Stimulated activated naive CD8-positive, alpha-beta T cell treated with anti-CD3 and anti-CD28 coated beads, Interleukin-15, Interleukin-2, amounts not matched to agents 100 ng/mL and 50 ng/mL, for 24 hours (primary cell): ENCODE measurements at regions not wholly inside any gene's neighbourhood (a gene's known extent, or its start where the extent isn't known, plus 50 kb on each side); places are given as distances from the start of the nearest gene placed in this dataset.

ENCODE experiments used
- H3K27ac Mint-ChIP-seq: one replicate; pipeline ENCODE4 v1.8.0; 2021; ENCODE audit warnings: mild to moderate bottlenecking, mixed read lengths
- H3K27me3 Mint-ChIP-seq: one replicate; pipeline ENCODE4 v1.8.0; 2021; ENCODE audit warnings: mixed read lengths
- H3K36me3 Mint-ChIP-seq: one replicate; pipeline ENCODE4 v1.8.0; 2021; ENCODE audit warnings: low read depth, mixed read lengths
- H3K4me1 Mint-ChIP-seq: one replicate; pipeline ENCODE4 v1.8.0; 2021; ENCODE audit warnings: low read depth, mixed read lengths
- H3K4me3 Mint-ChIP-seq: one replicate; pipeline ENCODE4 v1.8.0; 2021; ENCODE audit warnings: mild to moderate bottlenecking, mixed read lengths
- H3K9me3 Mint-ChIP-seq: one replicate; pipeline ENCODE4 v1.8.0; 2021; ENCODE audit warnings: mixed read lengths

DNA sequence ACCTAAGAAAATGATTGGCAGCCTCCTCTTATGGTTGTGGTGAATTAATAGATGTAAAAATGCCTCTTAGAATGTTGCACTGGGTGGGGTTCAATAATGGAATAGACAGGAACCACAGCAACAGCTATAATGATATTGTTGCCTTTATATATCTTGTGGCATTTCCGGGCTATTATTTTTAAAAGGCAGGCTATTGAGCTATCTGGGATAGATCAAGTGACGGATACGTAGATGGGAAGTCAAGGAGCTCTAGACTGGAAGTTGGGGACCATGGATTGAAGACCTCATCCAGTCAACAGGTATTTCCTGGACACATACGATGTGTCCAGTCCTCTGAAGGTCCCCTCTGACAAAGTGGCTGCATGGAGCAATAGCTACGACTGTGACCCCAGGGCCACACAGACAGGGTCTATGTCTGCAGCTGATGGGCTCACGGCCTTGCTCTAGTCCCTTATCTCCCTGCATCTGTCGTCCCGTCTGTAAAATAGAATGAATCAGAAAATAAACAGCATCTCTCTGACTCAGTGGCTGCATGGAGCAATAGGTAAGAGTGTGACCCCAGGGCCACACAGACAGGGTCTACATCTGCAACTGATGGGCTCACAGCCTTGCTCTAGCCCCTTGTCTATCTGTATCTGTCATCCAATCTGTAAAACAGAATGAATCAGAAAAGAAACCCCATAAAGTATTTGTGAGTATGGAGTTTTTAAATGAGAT, 117.7 kb upstream of the FOXF1 start:
- Mint-ChIP-seq H3K27me3 (peaks cover 15% of the 10 kb centered on the region), H3K9me3 (no peaks in the 10 kb centered on the region), H3K36me3 (no peaks in the 10 kb centered on the region), H3K4me3 (no peak overlapping the region), H3K27ac (no peak overlapping the region), H3K4me1 (no peaks in the 10 kb centered on the region)

DNA sequence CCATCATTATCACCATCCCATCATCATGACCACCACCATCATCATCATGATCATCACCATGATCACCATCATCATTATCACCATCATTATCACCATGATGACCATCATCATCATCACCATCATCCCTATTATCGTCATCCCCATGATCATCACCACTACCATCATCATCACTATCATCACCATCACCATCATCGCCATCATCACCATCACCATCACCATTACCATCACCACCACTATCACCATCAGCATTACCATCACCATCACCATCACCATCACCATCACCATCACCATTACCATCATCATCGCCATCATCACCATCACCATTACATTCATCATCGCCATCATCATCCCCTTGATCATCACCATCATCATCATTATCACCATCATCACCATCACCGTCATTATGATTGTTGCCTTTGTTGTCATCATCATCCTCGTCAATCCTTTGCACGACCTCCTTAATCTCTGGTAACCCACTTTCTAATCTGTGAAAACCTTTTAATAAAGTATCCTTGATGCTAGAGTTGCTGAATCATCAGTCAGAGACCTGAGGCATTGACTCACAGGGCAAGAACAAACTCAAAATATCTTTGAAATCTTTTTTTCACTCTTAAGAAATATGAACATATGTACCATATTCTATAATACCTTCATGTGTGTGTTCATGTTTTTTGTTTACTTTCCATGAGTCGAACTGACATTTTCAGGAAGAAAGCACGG, 116.3 kb upstream of the FOXF1 start:
- peaks cover 8% of the 10 kb centered on the region for H3K27me3 Mint-ChIP-seq
- H3K36me3 Mint-ChIP-seq = no peaks in the 10 kb centered on the region
- no peak overlapping the region for H3K27ac Mint-ChIP-seq
- H3K9me3 Mint-ChIP-seq = no peaks in the 10 kb centered on the region
- no peak overlapping the region for H3K4me3 Mint-ChIP-seq
- H3K4me1 Mint-ChIP-seq = no peaks in the 10 kb centered on the region

DNA sequence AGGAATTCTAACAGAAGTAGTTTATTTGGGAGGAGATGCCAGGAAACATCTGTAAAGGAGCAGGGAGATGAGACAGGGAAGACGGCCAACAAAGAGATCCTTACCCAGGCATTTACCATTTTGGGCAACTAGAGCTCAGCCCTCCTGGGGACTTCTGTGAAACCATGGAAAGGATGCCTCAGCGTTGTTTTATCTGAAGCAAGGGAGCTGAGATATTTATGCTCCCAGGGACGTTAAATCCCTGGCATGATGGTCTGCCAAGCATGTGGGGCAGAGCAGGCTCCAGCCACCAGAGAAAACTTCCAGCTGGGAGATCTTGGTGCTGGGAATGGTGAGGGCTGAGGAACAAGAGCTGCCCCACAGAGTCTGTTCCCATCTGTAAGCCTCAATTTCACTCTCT, 114.8 kb upstream of the FOXF1 start:
- no peaks in the 10 kb centered on the region for H3K36me3 Mint-ChIP-seq
- no peaks in the 10 kb centered on the region for H3K4me1 Mint-ChIP-seq
- no peak overlapping the region for H3K27ac Mint-ChIP-seq
- H3K4me3 Mint-ChIP-seq = no peak overlapping the region
- no peaks in the 10 kb centered on the region for H3K9me3 Mint-ChIP-seq
- peaks cover under 1% of the 10 kb centered on the region for H3K27me3 Mint-ChIP-seq

DNA sequence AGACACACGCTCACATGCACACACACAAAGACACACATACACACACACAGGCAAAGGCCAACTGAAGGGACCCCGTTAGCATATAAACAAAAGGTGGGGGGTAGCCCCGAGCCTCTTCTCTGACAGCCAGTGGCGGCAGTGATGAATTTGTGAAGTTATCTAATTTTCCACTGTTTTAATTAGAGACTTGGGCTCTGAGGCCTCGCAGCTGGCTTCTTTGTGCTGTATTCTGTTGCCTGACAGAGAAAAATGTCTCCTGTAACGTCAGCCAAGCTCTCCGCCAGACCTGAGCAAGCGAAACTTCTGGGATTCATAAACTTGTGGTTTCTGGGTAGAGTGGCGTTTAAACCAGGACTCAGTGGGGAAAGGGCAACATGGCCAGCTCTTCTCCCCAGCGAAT, 113.9 kb upstream of the FOXF1 start:
- Mint-ChIP-seq H3K27ac (no peak overlapping the region), H3K36me3 (no peaks in the 10 kb centered on the region), H3K4me3 (no peak overlapping the region), H3K9me3 (no peaks in the 10 kb centered on the region), H3K4me1 (no peaks in the 10 kb centered on the region), H3K27me3 (no peaks in the 10 kb centered on the region)

DNA sequence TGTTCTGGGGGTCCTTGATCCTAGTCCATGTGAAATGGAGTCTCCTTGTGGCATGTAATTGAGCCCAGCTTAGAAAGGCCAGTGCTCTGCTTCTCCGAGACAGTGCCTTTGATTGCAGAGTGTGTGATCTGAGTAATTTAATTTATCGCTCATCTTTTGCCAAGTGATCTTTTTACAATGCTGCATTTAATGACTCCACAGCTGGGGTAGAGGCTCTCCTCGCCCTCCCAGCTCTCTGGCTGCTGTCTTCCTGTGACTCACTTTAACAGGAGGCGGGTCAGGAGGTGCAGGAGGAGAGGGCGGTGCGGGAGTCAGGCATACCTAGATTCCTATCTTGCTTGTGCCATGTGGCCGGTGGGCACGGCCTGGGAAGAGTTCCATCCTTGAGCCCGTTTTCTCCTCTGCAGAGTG, 113.4 kb upstream of the FOXF1 start:
- no peak overlapping the region for H3K4me3 Mint-ChIP-seq
- no peaks in the 10 kb centered on the region for H3K36me3 Mint-ChIP-seq
- H3K4me1 Mint-ChIP-seq = no peaks in the 10 kb centered on the region
- no peaks in the 10 kb centered on the region for H3K9me3 Mint-ChIP-seq
- no peaks in the 10 kb centered on the region for H3K27me3 Mint-ChIP-seq
- no peak overlapping the region for H3K27ac Mint-ChIP-seq

DNA sequence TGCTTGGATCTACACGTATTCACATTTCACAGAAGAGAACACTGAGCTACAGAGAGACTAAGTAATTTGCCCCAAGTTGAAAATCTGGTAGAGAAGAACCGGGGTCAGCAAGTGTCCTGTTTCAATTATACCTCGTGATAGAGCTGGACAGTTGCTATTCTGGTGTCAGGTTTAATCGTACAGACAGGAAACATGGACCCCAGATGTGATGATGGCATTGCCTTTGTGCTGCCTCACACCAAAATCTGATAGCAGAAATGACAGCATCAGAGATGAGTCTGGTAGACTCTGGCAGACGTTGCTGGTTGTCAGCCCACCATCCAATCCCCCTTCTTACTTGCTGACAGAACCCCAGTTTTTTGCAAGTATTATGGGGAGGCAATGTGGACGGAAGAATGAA, 112.1 kb upstream of the FOXF1 start:
- Mint-ChIP-seq H3K36me3 (no peaks in the 10 kb centered on the region), H3K27ac (no peak overlapping the region), H3K4me1 (no peaks in the 10 kb centered on the region), H3K9me3 (no peaks in the 10 kb centered on the region), H3K27me3 (no peaks in the 10 kb centered on the region), H3K4me3 (no peak overlapping the region)

DNA sequence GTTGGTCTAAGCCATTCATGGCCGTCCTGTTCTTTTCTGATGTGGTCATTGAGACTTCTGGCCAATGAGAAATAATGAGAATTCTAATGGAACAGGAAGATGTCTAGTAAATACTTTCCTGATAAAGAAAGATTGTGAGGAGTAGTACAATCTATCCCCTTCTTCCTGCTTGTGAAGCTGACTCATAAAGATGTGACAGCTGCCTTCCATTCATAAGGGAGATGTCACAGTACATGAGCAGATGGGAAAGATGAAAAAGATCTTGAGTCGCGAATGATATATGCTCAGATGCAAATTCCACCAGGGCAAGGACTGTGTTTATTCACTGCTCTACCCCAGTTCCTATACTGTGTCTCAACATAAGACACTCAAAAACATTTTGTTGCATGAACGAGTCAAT, 111.7 kb upstream of the FOXF1 start:
- Mint-ChIP-seq H3K9me3 (no peaks in the 10 kb centered on the region), H3K27ac (no peak overlapping the region), H3K4me3 (no peak overlapping the region), H3K27me3 (no peaks in the 10 kb centered on the region), H3K4me1 (no peaks in the 10 kb centered on the region), H3K36me3 (no peaks in the 10 kb centered on the region)

DNA sequence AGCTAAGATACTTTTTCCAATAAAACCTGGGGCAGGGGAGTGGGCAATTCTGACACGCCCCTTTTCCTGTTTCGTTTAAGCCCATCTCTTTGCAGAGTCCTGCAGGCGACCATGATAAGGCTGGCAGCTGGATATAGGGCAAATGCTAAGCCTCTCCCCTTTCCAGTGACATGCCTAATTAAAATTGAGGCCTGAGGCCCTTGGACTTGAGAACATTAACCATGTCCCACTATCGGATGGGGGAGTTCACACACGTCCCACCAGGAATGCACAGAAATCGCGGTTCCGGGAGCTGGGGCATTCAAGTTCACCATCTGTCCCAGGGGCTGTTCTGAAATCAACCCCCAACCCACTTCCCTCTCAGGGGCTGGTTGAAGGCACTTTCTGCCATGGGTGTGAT, 109.2 kb upstream of the FOXF1 start:
- Mint-ChIP-seq H3K4me1 (no peaks in the 10 kb centered on the region), H3K9me3 (no peaks in the 10 kb centered on the region), H3K27ac (no peak overlapping the region), H3K27me3 (no peaks in the 10 kb centered on the region), H3K36me3 (no peaks in the 10 kb centered on the region), H3K4me3 (no peak overlapping the region)

DNA sequence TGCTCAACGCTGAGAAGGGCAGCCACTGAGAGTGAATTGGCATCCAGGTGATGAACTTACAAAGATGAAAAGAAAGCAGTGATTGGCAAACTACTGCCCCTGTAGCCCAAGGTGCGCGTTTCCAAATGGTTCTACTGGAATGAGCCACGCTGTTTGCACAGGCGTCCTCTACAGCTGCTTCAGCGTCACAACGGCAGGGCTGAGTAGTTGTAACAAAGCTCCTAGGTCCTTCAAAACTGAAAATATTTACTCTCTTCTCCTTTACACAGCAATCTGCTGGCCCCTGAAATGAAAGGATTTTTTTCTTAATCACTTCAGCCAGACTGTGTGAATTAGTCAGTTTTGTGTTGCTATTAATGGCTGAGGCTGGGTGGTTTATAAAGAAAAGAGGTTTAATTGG, 107.2 kb upstream of the FOXF1 start:
- Mint-ChIP-seq H3K4me3 (no peak overlapping the region), H3K27ac (no peak overlapping the region), H3K9me3 (no peaks in the 10 kb centered on the region), H3K36me3 (no peaks in the 10 kb centered on the region), H3K27me3 (no peaks in the 10 kb centered on the region), H3K4me1 (no peaks in the 10 kb centered on the region)

DNA sequence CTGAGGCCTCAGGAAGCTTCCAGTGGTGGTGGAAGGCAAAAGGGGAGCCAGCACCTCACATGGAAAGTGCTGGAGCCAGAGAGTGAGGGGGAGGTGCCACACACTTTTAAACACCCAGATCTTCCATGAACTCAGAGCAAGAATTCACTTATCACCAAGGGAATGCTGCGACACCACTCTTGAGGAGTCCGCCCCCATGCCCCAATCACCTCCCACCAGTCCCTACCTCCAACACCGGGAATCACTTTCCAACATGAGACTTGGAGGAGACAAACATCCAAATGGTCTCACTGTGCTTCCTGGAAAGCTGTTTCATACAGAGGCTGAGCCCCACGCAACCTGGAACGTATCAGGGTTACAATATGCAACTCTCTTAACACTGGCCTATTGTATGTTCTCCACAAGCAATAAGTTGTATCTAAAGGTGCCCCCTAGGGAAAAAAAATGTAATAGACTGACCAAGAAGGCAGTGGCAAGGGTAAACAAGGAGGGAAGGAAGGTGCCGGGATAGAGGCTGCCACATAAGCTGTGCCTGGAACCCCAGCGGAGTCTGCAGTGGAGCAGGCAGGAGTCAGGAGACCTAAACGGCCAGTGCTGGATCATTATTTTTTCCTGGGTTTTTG, 106.7 kb upstream of the FOXF1 start:
- no peaks in the 10 kb centered on the region for H3K36me3 Mint-ChIP-seq
- H3K9me3 Mint-ChIP-seq = no peaks in the 10 kb centered on the region
- no peak overlapping the region for H3K4me3 Mint-ChIP-seq
- no peaks in the 10 kb centered on the region for H3K27me3 Mint-ChIP-seq
- no peaks in the 10 kb centered on the region for H3K4me1 Mint-ChIP-seq
- H3K27ac Mint-ChIP-seq = no peak overlapping the region

DNA sequence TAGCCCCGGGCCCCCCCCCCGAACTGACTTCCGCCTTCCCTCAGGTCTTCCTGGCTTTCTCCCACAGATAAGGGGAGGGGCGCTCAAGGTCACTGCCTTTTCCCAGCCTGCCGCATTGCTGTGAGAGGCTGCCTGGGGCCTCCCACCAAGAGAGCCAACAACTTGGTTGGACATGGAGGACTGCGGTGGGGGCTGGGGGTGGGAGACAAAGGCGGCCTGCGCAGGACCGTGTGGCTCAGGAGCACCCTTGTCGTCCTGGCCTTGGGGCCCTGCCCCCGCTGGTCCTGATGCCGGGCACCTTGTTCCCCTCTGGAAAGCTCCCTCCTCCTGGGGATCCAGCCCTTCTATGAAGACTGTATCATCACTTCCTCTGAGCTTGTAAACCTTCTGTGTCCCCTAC, 105.6 kb upstream of the FOXF1 start:
- H3K27ac Mint-ChIP-seq = no peak overlapping the region
- H3K4me1 Mint-ChIP-seq = no peaks in the 10 kb centered on the region
- no peak overlapping the region for H3K4me3 Mint-ChIP-seq
- H3K9me3 Mint-ChIP-seq = no peaks in the 10 kb centered on the region
- H3K27me3 Mint-ChIP-seq = peaks cover 3% of the 10 kb centered on the region
- H3K36me3 Mint-ChIP-seq = no peaks in the 10 kb centered on the region

DNA sequence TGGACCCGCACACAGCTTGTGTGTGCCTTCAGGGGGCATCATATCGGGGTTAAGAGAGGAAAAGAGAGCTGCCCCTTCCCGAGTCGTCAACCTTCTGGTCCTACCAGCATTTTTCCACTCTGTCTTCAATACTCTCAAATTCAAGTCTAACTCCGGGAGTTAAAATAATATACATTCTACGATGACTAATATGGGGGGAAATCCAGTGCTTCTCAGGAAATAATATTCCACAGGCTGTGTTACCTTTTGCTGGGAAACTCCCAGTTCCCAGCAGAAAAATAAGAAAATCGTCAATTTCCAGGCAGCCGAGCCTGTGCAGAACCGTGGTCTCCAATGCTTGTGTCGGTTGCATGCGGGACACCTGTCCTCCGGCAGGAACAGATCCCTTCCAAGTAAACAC, 105.0 kb upstream of the FOXF1 start:
- Mint-ChIP-seq H3K27me3 (peaks cover 3% of the 10 kb centered on the region), H3K9me3 (no peaks in the 10 kb centered on the region), H3K27ac (no peak overlapping the region), H3K4me1 (no peaks in the 10 kb centered on the region), H3K4me3 (no peak overlapping the region), H3K36me3 (no peaks in the 10 kb centered on the region)

DNA sequence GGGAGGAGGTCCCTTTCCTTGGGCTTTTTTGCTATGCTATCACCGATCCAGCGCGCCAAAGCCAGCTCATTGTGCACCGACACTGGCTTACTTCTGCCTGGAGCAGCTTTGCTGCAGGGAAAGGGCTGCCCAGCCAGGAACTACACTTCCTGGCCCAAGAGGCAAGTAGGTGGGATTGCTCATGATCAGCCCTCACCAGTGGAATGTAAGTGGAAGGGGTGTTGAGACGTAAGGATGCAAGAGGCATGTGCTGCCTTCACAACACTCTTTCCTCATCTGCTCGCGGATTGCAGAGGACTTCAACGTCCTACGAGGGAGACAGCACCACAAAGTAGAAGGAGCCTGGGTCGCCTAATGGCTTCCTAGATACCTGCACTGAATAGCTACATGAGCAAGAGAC, 104.3 kb upstream of the FOXF1 start:
- no peaks in the 10 kb centered on the region for H3K36me3 Mint-ChIP-seq

DNA sequence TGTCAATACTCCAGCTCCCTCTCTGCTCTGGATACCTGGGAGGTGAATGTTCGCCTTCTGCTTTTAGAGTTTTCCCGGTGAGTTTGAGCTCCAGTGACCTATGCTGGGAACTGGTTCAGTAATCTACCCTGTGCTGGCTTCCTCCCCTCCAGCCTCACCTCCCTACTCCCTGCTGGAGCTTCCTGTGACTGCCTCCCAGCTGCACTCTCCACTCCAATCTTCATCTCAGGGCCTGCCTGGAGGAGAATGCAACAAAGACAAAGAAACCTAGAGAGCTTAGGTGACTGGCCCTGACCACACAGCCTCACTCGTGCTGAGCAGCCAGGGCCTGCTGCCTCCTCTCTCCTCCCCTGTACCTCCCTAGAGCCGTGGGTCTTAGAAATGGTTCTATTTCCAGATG, 101.6 kb upstream of the FOXF1 start:
- Mint-ChIP-seq H3K27ac (no peak overlapping the region), H3K9me3 (peaks cover 3% of the 10 kb centered on the region), H3K27me3 (peaks cover 8% of the 10 kb centered on the region), H3K4me1 (no peaks in the 10 kb centered on the region), H3K4me3 (no peak overlapping the region), H3K36me3 (no peaks in the 10 kb centered on the region)

More for the DNA sequence above, 104.3 kb upstream of the FOXF1 start:
- no peaks in the 10 kb centered on the region for H3K4me1 Mint-ChIP-seq
- H3K4me3 Mint-ChIP-seq = no peak overlapping the region
- no peaks in the 10 kb centered on the region for H3K9me3 Mint-ChIP-seq
- H3K27ac Mint-ChIP-seq = no peak overlapping the region
- peaks cover 3% of the 10 kb centered on the region for H3K27me3 Mint-ChIP-seq

DNA sequence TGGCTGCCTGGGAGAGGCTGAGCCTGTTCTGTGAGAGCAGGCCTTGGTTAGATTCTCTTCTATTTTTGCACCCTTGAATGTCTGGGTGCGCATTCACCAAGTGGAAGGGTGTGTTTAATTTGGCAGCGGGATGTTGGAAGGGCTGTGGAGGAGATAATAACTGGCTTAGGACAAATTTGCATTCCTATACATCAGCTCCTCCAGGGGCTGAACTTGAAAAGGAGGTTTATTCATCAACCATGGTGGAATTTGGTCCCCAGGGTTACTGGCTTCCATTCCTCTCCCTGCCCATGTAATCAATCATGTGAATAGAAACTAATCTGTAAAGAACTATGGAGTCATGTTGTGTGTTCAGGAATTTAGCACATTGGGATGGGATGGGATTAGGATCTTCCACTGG, 100.2 kb upstream of the FOXF1 start:
- Mint-ChIP-seq H3K27me3 (peaks cover 8% of the 10 kb centered on the region), H3K4me3 (no peak overlapping the region), H3K4me1 (no peaks in the 10 kb centered on the region), H3K27ac (no peak overlapping the region), H3K36me3 (no peaks in the 10 kb centered on the region), H3K9me3 (peaks cover 3% of the 10 kb centered on the region)
